ENCODE measurements at regions not wholly inside any gene's neighbourhood (a gene's known extent, or its start where the extent isn't known, plus 50 kb on each side); places are given as distances from the start of the nearest gene placed in this dataset.

DNA sequence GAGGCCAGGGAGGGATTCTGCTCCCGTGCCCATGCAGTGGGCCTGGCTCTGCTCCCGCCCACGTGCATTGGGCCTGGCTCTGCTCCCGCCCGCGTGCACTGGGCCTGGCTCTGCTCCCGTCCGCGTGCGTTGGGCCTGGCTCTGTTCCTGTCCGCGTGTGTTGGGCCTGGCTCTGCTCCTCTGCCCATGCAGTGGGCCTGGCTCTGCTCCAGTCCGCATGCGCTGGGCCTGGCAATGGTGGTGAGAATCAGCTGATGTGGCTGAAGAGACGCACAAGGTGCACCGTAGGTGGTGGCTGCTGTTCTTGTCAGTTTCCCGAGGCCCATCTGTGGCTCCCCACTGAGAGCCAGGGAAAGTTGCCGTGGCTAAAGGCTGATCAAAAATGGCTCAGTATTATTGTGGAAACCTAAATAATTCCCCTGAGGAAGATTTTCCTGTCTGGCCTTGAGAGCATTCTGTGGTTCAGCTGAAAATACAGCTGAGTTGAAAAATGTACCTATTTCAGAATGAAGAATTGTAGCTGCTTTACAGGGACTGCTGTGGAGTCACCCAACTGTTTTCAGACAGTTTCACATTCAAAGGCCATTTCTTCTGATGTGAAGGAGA is 572.4 kb downstream of the GLRX3 start:
- no peak for TF ChIP-seq POLR2A (IDR thresholded peaks at IDR 0.05; ENCODE audit: low read depth, low read length)
- no peak for TF ChIP-seq POLR2AphosphoS5 (IDR thresholded peaks at IDR 0.05; ENCODE audit: low read depth, low read length)
- no peak for TF ChIP-seq SPI1 (IDR thresholded peaks at IDR 0.05; ENCODE audit: low read depth, low read length)
